Natural killer cell (primary cell): ENCODE measurements at regions not wholly inside any gene's neighbourhood (a gene's known extent, or its start where the extent isn't known, plus 50 kb on each side); places are given as distances from the start of the nearest gene placed in this dataset.

Source experiments
- ATAC-seq, 3 donors: fragments of 150-1000 bp in 2 of 3; fragments of 200-7000 bp in 1 of 3; cut with Tn5 transposase; 1 replicate in 1 of 3; 2 replicates in 2 of 3; pipeline ENCODE4 v1.10.0; 2021; ENCODE audit warnings: mild to moderate bottlenecking in 2 of 3, moderate library complexity in 2 of 3
- DNase-seq, 2 donors: peaks; one replicate each; pipeline versions ENCODE4 v3.0.0 to v3.0.0-alpha.2; 2013 to 2021; ENCODE audit warnings: mixed read lengths in 1 of 2
- H3K27ac ChIP-seq: one replicate; pipeline ENCODE4 v1.5.1; 2013; ENCODE audit warnings: mild to moderate bottlenecking, low read length
- H3K27me3 ChIP-seq: one replicate; pipeline ENCODE4 v1.6.1; 2013; ENCODE audit warnings: low read length; ENCODE audit not compliant: control insufficient read depth, insufficient read depth
- H3K36me3 ChIP-seq: one replicate; pipeline ENCODE4 v1.6.1; 2013; ENCODE audit warnings: low read length; ENCODE audit not compliant: control insufficient read depth, insufficient read depth
- H3K4me1 ChIP-seq: one replicate; pipeline ENCODE4 v1.6.1; 2013; ENCODE audit warnings: low read length; ENCODE audit not compliant: control insufficient read depth, insufficient read depth
- H3K4me3 ChIP-seq: one replicate; pipeline ENCODE4 v1.5.1; 2013; ENCODE audit warnings: low read length
- H3K9me3 ChIP-seq: one replicate; pipeline ENCODE4 v1.6.1; 2013; ENCODE audit warnings: low read length; ENCODE audit not compliant: control insufficient read depth, insufficient read depth
- H3K27ac Mint-ChIP-seq, 2 donors: one replicate each; pipeline ENCODE4 v1.8.0; 2022; ENCODE audit warnings: mild to moderate bottlenecking in 2 of 2, mixed read lengths in 2 of 2, moderate library complexity in 1 of 2
- H3K27me3 Mint-ChIP-seq, 2 donors: one replicate each; pipeline ENCODE4 v1.8.0; 2022; ENCODE audit warnings: low read depth in 2 of 2, mixed read lengths in 2 of 2
- H3K36me3 Mint-ChIP-seq: one replicate; pipeline ENCODE4 v1.8.0; 2022; ENCODE audit warnings: mixed read lengths
- H3K4me1 Mint-ChIP-seq, 2 donors: one replicate each; pipeline ENCODE4 v1.8.0; 2022; ENCODE audit warnings: mixed read lengths in 2 of 2
- H3K4me3 Mint-ChIP-seq: one replicate; pipeline ENCODE4 v1.8.0; 2022; ENCODE audit warnings: mild to moderate bottlenecking, moderate library complexity, mixed read lengths
- H3K9me3 Mint-ChIP-seq, 2 donors: one replicate each; pipeline ENCODE4 v1.8.0; 2022; ENCODE audit warnings: mixed read lengths in 2 of 2
- WGBS: methylation state at CpG from one replicate; pipeline ENCODE4 v1.1.7; 2013; ENCODE audit warnings: missing lambda C conversion rate; ENCODE audit not compliant: insufficient coverage; 5-methylcytosine and 5-hydroxymethylcytosine counted together
- intact Hi-C: fragments of 100-400 bp; cut with micrococcal nuclease; formaldehyde crosslinking; loops from one replicate; pipeline ENCODE4 v1.14.2; 2022
- TF ChIP-seq, protein P1 (sequence below): fragments of 200-600 bp; IDR thresholded peaks from one replicate; pipeline ENCODE4 v1.8.0; 2022; ENCODE audit warnings: antibody characterized with exemption

DNA sequence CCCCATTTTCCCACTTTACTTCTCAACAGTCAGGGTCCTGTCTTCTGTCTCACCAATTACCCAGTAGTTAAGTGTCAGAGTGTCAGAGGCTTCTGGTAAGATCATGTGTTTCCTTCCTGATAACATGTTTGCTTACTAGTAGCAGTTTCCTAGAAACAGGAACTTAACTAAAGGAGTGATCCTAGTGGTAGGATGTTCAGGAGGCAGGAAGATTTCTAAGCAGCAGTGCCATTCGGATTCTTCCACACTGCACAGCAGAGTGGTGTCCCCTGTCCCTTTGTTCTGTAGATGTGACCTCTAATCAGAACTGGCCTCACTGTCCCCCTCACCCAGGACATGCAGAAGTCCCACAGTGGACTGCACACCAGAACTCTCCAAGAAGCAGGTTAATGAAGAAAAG is 221.8 kb upstream of the OSR1 start:
- intact Hi-C loops = no loop called here
- H3K4me3 Mint-ChIP-seq = no peak overlapping the region
- Histone ChIP-seq H3K4me1 (no peaks in the 10 kb centered on the region), H3K27me3 (no peaks in the 10 kb centered on the region), H3K4me3 (no peak overlapping the region), H3K36me3 (no peaks in the 10 kb centered on the region), H3K9me3 (no peaks in the 10 kb centered on the region), H3K27ac (no peak overlapping the region)
- ATAC-seq (no peak), DNase-seq (no peak)
- H3K9me3 Mint-ChIP-seq = peaks cover 0 to 4% of the 10 kb centered on the region in 2 donors
- H3K27me3 Mint-ChIP-seq = no peaks in the 10 kb centered on the region
- no peak overlapping the region for H3K27ac Mint-ChIP-seq
- no peaks in the 10 kb centered on the region for H3K36me3 Mint-ChIP-seq
- TF ChIP-seq, protein P1, sequence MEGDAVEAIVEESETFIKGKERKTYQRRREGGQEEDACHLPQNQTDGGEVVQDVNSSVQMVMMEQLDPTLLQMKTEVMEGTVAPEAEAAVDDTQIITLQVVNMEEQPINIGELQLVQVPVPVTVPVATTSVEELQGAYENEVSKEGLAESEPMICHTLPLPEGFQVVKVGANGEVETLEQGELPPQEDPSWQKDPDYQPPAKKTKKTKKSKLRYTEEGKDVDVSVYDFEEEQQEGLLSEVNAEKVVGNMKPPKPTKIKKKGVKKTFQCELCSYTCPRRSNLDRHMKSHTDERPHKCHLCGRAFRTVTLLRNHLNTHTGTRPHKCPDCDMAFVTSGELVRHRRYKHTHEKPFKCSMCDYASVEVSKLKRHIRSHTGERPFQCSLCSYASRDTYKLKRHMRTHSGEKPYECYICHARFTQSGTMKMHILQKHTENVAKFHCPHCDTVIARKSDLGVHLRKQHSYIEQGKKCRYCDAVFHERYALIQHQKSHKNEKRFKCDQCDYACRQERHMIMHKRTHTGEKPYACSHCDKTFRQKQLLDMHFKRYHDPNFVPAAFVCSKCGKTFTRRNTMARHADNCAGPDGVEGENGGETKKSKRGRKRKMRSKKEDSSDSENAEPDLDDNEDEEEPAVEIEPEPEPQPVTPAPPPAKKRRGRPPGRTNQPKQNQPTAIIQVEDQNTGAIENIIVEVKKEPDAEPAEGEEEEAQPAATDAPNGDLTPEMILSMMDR = no peak
- WGBS = 0% methylated on average over 1 of the region's 1 CpG
- no peaks in the 10 kb centered on the region for H3K4me1 Mint-ChIP-seq

DNA sequence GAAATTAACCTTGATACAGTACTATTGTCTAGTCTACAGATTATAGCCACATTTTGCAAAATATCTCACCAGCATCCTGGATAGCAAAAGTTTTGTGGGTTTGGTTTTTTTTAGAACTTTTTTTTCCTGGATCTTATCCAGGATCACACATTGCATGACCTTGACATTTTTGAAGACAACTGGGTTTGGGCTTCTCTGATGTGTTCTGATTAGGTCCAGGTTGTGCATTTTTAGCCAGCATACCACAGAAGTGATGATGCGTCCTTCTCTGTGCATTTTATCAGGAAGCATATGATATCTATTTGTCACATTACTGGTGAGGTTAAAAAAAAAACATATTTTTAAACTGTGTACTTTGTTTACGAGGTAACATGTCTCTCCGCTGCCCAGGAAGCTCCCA is 221.0 kb upstream of the OSR1 start:
- DNase-seq (no peak), ATAC-seq (no peak)
- no peaks in the 10 kb centered on the region for H3K27me3 ChIP-seq
- H3K4me1 ChIP-seq = no peaks in the 10 kb centered on the region
- Mint-ChIP-seq H3K4me1 (no peaks in the 10 kb centered on the region), H3K9me3 (peaks cover 0 to 3% of the 10 kb centered on the region in 2 donors), H3K4me3 (no peak overlapping the region), H3K27ac (no peak overlapping the region), H3K27me3 (no peaks in the 10 kb centered on the region), H3K36me3 (no peaks in the 10 kb centered on the region)
- intact Hi-C loops = no loop called here
- 69% methylated on average over 3 of the region's 3 CpGs for WGBS
- H3K27ac ChIP-seq = no peak overlapping the region
- H3K4me3 ChIP-seq = no peak overlapping the region
- no peaks in the 10 kb centered on the region for H3K36me3 ChIP-seq
- no peaks in the 10 kb centered on the region for H3K9me3 ChIP-seq
- TF ChIP-seq, protein P1 = no peak

GRCh38 chr2:19577723-19578122 is 219.3 kb upstream of the OSR1 start:
- Histone ChIP-seq H3K27me3 (no peaks in the 10 kb centered on the region), H3K4me1 (no peaks in the 10 kb centered on the region), H3K9me3 (no peaks in the 10 kb centered on the region), H3K4me3 (no peak overlapping the region), H3K36me3 (no peaks in the 10 kb centered on the region), H3K27ac (no peak overlapping the region)
- Mint-ChIP-seq H3K27me3 (no peaks in the 10 kb centered on the region), H3K9me3 (peaks cover 0 to 3% of the 10 kb centered on the region in 2 donors), H3K27ac (no peak overlapping the region), H3K4me3 (no peak overlapping the region), H3K36me3 (no peaks in the 10 kb centered on the region), H3K4me1 (no peaks in the 10 kb centered on the region)
- intact Hi-C loops = no loop called here
- ATAC-seq = no peak
- WGBS = 68% methylated on average over 3 of the region's 3 CpGs
- DNase-seq = no peak
- TF ChIP-seq, protein P1 = no peak

DNA sequence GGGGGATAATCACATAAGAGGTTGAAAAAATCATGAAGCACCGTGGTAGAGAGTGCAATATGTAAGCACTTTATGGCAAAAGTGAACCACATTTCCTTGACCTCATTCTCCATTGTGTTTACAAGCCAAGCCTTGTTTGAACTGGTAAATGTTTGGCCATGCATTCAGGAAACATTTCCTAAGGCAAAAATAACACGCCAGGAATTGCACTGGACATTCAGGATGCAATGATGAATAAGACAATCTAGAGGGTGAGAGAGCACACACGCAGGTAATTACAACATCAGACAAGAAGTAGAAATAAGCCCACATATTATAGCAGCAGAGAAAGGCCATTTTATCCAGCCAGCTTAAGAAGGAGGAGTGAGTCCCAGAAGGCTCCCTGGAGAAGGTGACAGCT is 218.0 kb upstream of the OSR1 start:
- Mint-ChIP-seq H3K36me3 (no peaks in the 10 kb centered on the region), H3K4me1 (no peaks in the 10 kb centered on the region), H3K4me3 (no peak overlapping the region), H3K27me3 (no peaks in the 10 kb centered on the region), H3K9me3 (peaks cover 0 to 5% of the 10 kb centered on the region in 2 donors), H3K27ac (no peak overlapping the region)
- 78% methylated on average over 1 of the region's 3 CpGs for WGBS
- no peaks in the 10 kb centered on the region for H3K9me3 ChIP-seq
- H3K4me3 ChIP-seq = no peak overlapping the region
- DNase-seq = no peak
- H3K36me3 ChIP-seq = no peaks in the 10 kb centered on the region
- H3K4me1 ChIP-seq = no peaks in the 10 kb centered on the region
- ATAC-seq = no peak
- intact Hi-C loops = no loop called here
- no peak overlapping the region for H3K27ac ChIP-seq
- TF ChIP-seq, protein P1 = no peak
- no peaks in the 10 kb centered on the region for H3K27me3 ChIP-seq
